Left colon (tissue), 2 donors: ENCODE measurements at regions not wholly inside any gene's neighbourhood (a gene's known extent, or its start where the extent isn't known, plus 50 kb on each side); places are given as distances from the start of the nearest gene placed in this dataset.
A peak's percentile ranks its signal among the peaks of the same experiment; 100 is the strongest.
"Not testable (repeated sequence)": the region's sequence is repeated elsewhere in the genome, so short reads cannot be mapped to it uniquely, and the experiment has no call there.

Source experiments
- ATAC-seq: fragments of 200-7000 bp; cut with Tn5 transposase; one replicate; pipeline ENCODE4 v1.9.1; 2020; ENCODE audit warnings: mild to moderate bottlenecking, moderate library complexity
- DNase-seq, 2 donors: peaks; one replicate each; pipeline ENCODE4 v3.0.0-alpha.2; 2020
- intact Hi-C, 2 donors: fragments of 100-400 bp; cut with DNase I in 1 of 2; cut with micrococcal nuclease in 1 of 2; formaldehyde crosslinking; loops; one replicate each; pipeline versions ENCODE4 v1.11.2 to v1.14.0; 2022; cut with DNase I, micrococcal nuclease
- donor health status: DM: no; HTN: no; CAD: no.
- donor health status: DM: yes; HTN: yes; CAD: no.

- intact Hi-C loops = no loop called here
- no peak for ATAC-seq
Measured at GRCh38 chr10:29720149-29720548, 85.4 kb upstream of the SVIL start.

GRCh38 chr10:29719281-29719675, 84.5 kb upstream of the SVIL start:
- intact Hi-C loops = no loop called here
- ATAC-seq = no peak
- no peak for DNase-seq

More at GRCh38 chr10:29720149-29720548, 85.4 kb upstream of the SVIL start:
- DNase-seq = no peak

DNA sequence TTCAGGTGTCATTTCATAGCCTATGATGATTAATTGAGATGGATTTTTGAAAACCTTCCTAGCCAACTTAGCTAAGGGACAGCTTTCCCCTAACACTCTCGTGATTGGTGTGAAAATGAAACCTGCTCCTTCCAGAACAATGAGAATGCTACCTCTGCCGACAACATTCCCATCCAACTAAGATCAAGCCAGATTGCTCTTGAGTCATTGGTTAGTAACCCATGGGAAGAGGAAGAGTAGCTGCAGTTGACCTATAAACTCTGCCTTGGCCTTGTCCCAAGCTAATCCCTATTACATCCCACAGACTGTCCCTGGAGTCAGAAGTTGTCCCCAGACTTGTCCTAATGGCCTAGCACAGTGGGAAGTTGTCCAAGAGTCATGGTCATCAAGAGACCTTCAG, 80.5 kb upstream of the SVIL start:
- no peak for DNase-seq
- intact Hi-C loops = no loop called here
- ATAC-seq = peak; percentile 46

DNA sequence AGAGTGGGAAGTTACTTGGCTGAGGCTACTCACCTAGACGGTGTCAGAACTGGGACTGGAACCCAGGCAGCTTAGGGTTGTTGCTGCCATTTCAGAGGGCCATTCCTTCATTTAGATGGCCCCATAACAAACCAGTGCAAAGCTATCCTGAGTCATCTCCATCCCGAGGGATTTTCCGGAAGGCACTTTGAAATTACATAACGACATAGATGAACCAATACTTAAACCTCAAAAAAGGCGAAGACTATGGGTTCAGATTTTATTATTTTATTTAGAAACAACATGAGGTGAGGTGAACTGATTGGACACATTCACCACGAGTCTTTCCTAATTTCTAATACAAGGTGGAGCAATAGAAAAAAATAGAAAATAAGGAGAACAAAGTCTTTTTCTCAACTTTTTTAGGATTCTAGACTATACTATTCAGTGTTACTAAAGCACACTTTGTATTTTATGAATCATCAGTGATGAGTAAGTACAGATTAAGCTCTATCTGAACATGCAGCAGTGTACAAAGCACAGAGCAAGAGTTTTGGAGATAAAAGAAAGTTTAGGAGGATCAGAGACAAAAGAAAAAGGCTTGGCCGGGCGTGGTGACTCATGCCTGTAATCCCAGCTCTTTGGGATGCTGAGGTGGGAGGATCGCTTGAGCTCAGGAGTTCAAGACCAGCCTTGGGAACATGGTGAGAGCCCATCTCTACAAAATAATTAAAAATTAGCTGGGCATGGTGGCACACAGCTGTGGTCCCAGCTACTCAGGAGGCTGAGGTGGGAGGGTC, 79.5 kb upstream of the SVIL start:
- no peak for DNase-seq
- ATAC-seq = no peak
- intact Hi-C loops = no loop called here

DNA sequence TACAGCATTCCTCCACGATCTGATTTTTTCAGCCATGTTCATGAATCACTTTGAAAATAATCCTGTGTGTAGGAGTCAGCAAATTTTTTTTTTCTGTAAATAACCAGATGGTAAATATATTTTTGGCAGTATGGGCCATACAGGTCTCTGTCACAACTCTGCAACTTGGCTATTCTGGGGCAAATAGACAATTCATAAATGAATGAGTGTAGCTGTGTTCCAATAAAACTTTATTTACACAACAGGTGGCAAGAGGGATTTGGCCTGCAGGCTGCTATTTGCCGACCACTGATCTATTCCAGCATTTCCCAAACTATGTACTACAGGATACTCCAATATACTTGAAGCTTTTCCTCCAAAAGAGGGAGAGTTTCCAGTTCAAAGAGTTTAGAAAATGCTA, 78.7 kb upstream of the SVIL start:
- intact Hi-C loops = no loop called here
- DNase-seq (no peak), ATAC-seq (no peak)

DNA sequence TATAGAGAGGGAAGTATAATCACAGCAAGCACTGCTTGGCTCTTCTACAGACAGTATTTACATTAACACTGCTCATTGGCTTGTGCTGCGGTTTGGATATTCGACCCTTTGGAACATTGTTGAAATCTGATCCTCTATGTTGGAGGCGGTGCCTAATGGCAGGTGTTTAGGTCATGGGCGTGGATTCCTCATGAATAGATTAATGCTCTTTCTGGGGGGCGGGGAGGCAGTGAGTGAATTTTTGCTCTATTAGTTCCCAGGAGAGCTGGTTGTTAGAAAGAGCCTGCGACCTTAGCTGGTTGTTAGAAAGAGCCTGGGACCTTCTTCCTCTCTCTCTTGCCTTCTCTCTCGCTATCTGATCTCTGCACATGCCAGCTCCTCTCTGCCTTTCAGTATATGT, 77.3 kb upstream of the SVIL start:
- intact Hi-C loops = no loop called here
- DNase-seq (no peak), ATAC-seq (peak; percentile 66)

GRCh38 chr10:29710128-29710527, 75.4 kb upstream of the SVIL start:
- intact Hi-C loops = no loop called here
- DNase-seq (peak in 1 of 2 donors; percentile 33), ATAC-seq (peak; percentile 71)

GRCh38 chr10:29709484-29710002, 74.8 kb upstream of the SVIL start:
- intact Hi-C loops = no loop called here
- DNase-seq (no peak), ATAC-seq (peak; percentile 4)

DNA sequence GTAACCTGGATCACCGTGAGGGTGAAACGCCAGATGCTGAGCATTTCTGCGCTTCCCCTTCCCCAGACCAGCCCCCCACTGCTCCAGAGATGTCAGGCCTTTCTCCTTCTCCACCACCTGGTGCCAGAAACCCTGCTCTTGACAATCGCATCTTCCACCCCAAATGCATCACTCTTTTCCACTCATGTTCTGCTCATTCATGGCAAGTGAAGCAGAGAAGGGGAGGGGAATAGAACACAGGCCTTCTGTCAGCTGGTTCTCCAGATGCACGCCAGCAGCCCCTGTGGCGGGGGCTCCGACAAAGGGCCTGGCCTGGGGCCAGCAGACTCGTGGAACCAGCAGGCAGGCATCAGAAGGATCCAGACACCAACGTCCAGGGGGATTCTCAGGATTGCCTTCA, 68.5 kb upstream of the SVIL start:
- intact Hi-C loops = no loop called here

DNA sequence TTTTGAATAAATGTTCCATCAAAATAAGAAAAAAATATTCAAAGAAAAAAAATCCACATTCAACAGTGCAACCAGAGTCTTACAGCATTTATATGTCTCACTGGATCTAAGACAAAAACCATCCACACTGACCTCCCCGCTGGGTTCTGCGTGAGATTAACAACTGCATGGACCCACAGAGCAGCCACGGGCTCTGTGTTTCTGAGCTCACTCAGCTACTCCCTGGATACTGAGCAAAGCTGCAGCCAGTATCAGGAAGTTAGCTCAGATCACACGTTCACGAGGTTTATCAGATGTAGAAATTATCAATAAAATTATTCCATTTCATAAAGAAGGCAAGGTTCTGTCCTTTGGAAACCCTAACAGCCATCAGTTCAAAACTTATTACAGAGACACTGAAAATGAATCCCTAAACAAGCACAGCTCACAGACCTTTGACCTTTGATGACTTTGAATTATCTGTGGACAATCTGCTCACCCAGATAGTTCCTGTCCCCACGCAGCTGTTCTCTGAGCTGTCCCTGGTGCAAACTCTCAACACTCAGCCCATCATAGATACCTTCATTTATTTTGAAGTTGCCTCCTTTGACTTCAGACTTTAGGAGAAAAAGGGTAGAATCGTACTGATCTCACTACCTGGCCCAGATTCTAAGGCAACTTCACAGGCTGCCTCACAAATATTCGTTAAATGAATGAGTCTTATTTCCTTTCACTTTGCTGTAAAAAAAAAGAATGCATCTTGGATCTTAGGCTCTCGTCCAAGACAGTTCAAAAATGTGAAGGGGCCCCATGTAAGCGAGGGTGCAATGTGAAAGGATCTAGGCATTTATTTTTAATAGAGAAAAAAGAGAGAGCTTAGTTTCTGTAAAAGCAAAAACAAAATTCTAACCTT, 67.7 kb upstream of the SVIL start:
- ATAC-seq = peak; percentile 60

More for the DNA sequence above, 68.5 kb upstream of the SVIL start:
- DNase-seq = no peak
- no peak for ATAC-seq

DNA sequence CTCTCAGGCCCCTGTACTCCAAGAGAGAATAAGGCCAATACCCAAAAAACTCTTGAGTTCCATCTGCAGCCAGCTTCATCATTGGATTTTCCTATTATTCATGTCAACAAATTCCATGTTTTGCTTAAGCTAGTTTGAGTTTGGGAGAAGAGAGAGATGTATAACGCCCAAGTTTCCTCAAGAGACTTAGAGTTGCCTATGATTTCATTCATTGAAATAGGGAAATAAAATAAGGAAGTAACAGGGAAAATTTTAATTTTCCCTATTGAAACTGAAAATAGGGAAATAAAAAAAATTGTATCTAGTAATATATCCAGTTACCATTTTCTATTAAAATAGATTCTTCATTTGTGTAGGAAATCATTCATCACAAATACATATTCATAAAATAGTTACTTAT, 66.5 kb upstream of the SVIL start:
- intact Hi-C loops = no loop called here
- ATAC-seq (no peak), DNase-seq (no peak)

More for the DNA sequence above, 67.7 kb upstream of the SVIL start:
- intact Hi-C loops = no loop called here
- DNase-seq = no peak

DNA sequence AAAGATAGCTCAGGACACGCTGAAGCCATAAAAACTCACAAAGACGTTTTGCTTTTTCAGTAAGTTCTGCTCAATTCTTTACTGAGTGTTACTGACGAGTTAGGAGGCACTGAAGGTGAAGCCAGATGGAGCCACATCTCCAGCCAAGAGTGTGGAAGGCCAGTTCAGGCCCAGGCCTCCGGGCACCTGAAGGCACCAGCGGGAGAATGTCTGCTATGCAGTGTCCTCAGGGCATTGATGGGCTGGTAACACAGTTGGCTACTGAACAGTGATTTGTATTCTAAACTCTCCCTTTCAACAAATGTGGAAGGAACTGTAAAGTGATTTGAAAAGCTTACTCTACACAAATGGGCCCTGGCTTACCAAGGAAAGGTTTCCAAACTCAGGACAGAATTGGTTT, 64.8 kb upstream of the SVIL start:
- DNase-seq (no peak), ATAC-seq (no peak)
- intact Hi-C loops = no loop called here

- DNase-seq (no peak), ATAC-seq (no peak)
- intact Hi-C loops = no loop called here
Measured at GRCh38 chr10:29698773-29699490, 64.2 kb upstream of the SVIL start.

DNA sequence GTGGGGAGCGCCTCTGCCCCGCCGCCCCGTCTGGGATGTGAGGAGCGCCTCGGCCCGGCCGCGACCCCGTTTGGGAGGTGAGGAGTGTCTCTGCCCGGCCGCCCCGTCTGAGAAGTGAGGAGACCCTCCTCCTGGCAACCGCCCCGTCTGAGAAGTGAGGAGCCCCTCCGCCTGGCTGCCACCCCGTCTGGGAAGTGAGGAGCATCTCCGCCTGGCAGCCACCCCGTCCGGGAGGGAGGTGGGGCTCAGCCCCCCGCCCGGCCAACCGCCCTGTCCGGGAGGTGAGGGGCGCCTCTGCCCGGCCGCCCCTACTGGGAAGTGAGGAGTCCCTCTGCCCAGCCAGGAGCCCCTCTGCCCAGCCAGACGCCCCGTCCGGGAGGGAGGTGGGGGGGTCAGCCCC, 61.8 kb upstream of the SVIL start:
- DNase-seq, ATAC-seq, intact Hi-C loops: not testable (repeated sequence)

GRCh38 chr10:29694121-29694520, 59.4 kb upstream of the SVIL start:
- ATAC-seq = no peak
- intact Hi-C loops = no loop called here
- no peak for DNase-seq

GRCh38 chr10:29692121-29692539, 57.4 kb upstream of the SVIL start:
- ATAC-seq = no peak

GRCh38 chr10:29691564-29692072, 56.8 kb upstream of the SVIL start:
- intact Hi-C loops = no loop called here
- DNase-seq (no peak), ATAC-seq (no peak)

More at GRCh38 chr10:29692121-29692539, 57.4 kb upstream of the SVIL start:
- no peak for DNase-seq
- intact Hi-C loops = no loop called here

- no peak for ATAC-seq
- DNase-seq = no peak
- intact Hi-C loops = no loop called here
Measured at GRCh38 chr10:29689001-29689400, 54.2 kb upstream of the SVIL start.

DNA sequence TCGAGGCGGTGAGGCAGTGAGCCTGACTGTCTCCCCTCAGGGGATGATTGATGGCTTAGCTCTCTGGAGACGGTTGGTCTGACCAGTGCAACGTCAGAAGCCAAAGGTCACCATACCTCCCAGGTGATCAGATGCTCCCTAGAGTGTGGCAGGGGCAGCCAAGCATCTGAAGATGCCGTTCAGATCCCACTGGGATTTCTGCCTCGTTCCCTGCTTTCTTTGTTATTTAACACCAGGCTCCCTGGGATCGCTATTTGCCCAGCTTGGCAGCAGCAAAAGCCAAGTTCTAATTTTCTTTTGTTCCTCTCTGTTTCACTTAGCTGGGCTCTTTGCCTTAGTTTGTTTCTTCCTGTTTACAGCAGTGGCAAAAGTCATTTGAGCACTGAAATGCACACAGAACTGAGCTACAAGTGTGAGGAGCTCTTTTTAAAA, 53.5 kb upstream of the SVIL start:
- intact Hi-C loops = no loop called here
- DNase-seq = no peak
- ATAC-seq = no peak
